ENCODE measurements at regions not wholly inside any gene's neighbourhood (a gene's known extent, or its start where the extent isn't known, plus 50 kb on each side); places are given as distances from the start of the nearest gene placed in this dataset.

GRCh38 chr15:53305101-53305500 is 454.4 kb downstream of the WDR72 start:
- Histone ChIP-seq H3K4me1 (ENCODE audit: insufficient read depth, low read length) (peaks cover 10% of the 10 kb centered on the region), H3K9ac (ENCODE audit: low read depth, low read length) (no peak overlapping the region), H3K9me3 (ENCODE audit: control insufficient read depth, insufficient read depth, low read length) (no peaks in the 10 kb centered on the region), H3K36me3 (ENCODE audit: insufficient read depth, low read length) (no peaks in the 10 kb centered on the region)

- Histone ChIP-seq H3K36me3 (ENCODE audit: insufficient read depth, low read length) (no peaks in the 10 kb centered on the region), H3K4me1 (ENCODE audit: insufficient read depth, low read length) (no peaks in the 10 kb centered on the region), H3K9me3 (ENCODE audit: control insufficient read depth, insufficient read depth, low read length) (no peaks in the 10 kb centered on the region), H3K9ac (ENCODE audit: low read depth, low read length) (no peak overlapping the region)
These were observed 461.6 kb downstream of the WDR72 start for GRCh38 chr15:53297828-53298227.

- Histone ChIP-seq H3K9ac (ENCODE audit: low read depth, low read length) (no peak overlapping the region), H3K9me3 (ENCODE audit: control insufficient read depth, insufficient read depth, low read length) (no peaks in the 10 kb centered on the region), H3K36me3 (ENCODE audit: insufficient read depth, low read length) (no peaks in the 10 kb centered on the region), H3K4me1 (ENCODE audit: insufficient read depth, low read length) (no peaks in the 10 kb centered on the region)
These were observed 462.9 kb downstream of the WDR72 start for GRCh38 chr15:53296603-53297002.

GRCh38 chr15:53295574-53295973 is 463.9 kb downstream of the WDR72 start:
- H3K36me3 ChIP-seq (ENCODE audit: insufficient read depth, low read length): no peaks in the 10 kb centered on the region
- H3K9me3 ChIP-seq (ENCODE audit: control insufficient read depth, insufficient read depth, low read length): no peaks in the 10 kb centered on the region
- no peak overlapping the region for H3K9ac ChIP-seq (ENCODE audit: low read depth, low read length)
- H3K4me1 ChIP-seq (ENCODE audit: insufficient read depth, low read length): no peaks in the 10 kb centered on the region

- Histone ChIP-seq H3K9ac (ENCODE audit: low read depth, low read length) (no peak overlapping the region), H3K4me1 (ENCODE audit: insufficient read depth, low read length) (no peaks in the 10 kb centered on the region), H3K36me3 (ENCODE audit: insufficient read depth, low read length) (no peaks in the 10 kb centered on the region), H3K9me3 (ENCODE audit: control insufficient read depth, insufficient read depth, low read length) (no peaks in the 10 kb centered on the region)
These were observed 470.9 kb downstream of the WDR72 start for GRCh38 chr15:53288542-53288941.

GRCh38 chr15:53274630-53275029 is 484.5 kb upstream of the ONECUT1 start:
- Histone ChIP-seq H3K36me3 (ENCODE audit: insufficient read depth, low read length) (no peaks in the 10 kb centered on the region), H3K9me3 (ENCODE audit: control insufficient read depth, insufficient read depth, low read length) (no peaks in the 10 kb centered on the region), H3K4me1 (ENCODE audit: insufficient read depth, low read length) (no peaks in the 10 kb centered on the region), H3K9ac (ENCODE audit: low read depth, low read length) (no peak overlapping the region)

- Histone ChIP-seq H3K36me3 (ENCODE audit: insufficient read depth, low read length) (no peaks in the 10 kb centered on the region), H3K4me1 (ENCODE audit: insufficient read depth, low read length) (no peaks in the 10 kb centered on the region), H3K9me3 (ENCODE audit: control insufficient read depth, insufficient read depth, low read length) (no peaks in the 10 kb centered on the region), H3K9ac (ENCODE audit: low read depth, low read length) (no peak overlapping the region)
These were observed 482.0 kb upstream of the ONECUT1 start for GRCh38 chr15:53272116-53272515.

GRCh38 chr15:53266176-53266575 is 476.0 kb upstream of the ONECUT1 start:
- Histone ChIP-seq H3K36me3 (ENCODE audit: insufficient read depth, low read length) (no peaks in the 10 kb centered on the region), H3K9ac (ENCODE audit: low read depth, low read length) (no peak overlapping the region), H3K9me3 (ENCODE audit: control insufficient read depth, insufficient read depth, low read length) (no peaks in the 10 kb centered on the region), H3K4me1 (ENCODE audit: insufficient read depth, low read length) (no peaks in the 10 kb centered on the region)

- H3K36me3 ChIP-seq (ENCODE audit: insufficient read depth, low read length): no peaks in the 10 kb centered on the region
- H3K9me3 ChIP-seq (ENCODE audit: control insufficient read depth, insufficient read depth, low read length): no peaks in the 10 kb centered on the region
- no peak overlapping the region for H3K9ac ChIP-seq (ENCODE audit: low read depth, low read length)
- H3K4me1 ChIP-seq (ENCODE audit: insufficient read depth, low read length): peaks cover 10% of the 10 kb centered on the region; the same call in 1 of the 2 replicates
These were observed 470.5 kb upstream of the ONECUT1 start for GRCh38 chr15:53260647-53261046.

- Histone ChIP-seq H3K4me1 (ENCODE audit: insufficient read depth, low read length) (peaks cover 10% of the 10 kb centered on the region; the same call in 1 of the 2 replicates), H3K9ac (ENCODE audit: low read depth, low read length) (no peak overlapping the region), H3K36me3 (ENCODE audit: insufficient read depth, low read length) (no peaks in the 10 kb centered on the region), H3K9me3 (ENCODE audit: control insufficient read depth, insufficient read depth, low read length) (no peaks in the 10 kb centered on the region)
These were observed 466.3 kb upstream of the ONECUT1 start for GRCh38 chr15:53256457-53256856.

GRCh38 chr15:53256043-53256442 is 465.9 kb upstream of the ONECUT1 start:
- Histone ChIP-seq H3K9ac (ENCODE audit: low read depth, low read length) (no peak overlapping the region), H3K9me3 (ENCODE audit: control insufficient read depth, insufficient read depth, low read length) (no peaks in the 10 kb centered on the region), H3K4me1 (ENCODE audit: insufficient read depth, low read length) (peaks cover 10% of the 10 kb centered on the region; the same call in 1 of the 2 replicates), H3K36me3 (ENCODE audit: insufficient read depth, low read length) (no peaks in the 10 kb centered on the region)

- Histone ChIP-seq H3K9ac (ENCODE audit: low read depth, low read length) (no peak overlapping the region), H3K4me1 (ENCODE audit: insufficient read depth, low read length) (peaks cover 10% of the 10 kb centered on the region; the same call in 1 of the 2 replicates), H3K36me3 (ENCODE audit: insufficient read depth, low read length) (no peaks in the 10 kb centered on the region)
These were observed 461.9 kb upstream of the ONECUT1 start for GRCh38 chr15:53251996-53252395.

GRCh38 chr15:53251523-53251922 is 461.4 kb upstream of the ONECUT1 start:
- H3K36me3 ChIP-seq (ENCODE audit: insufficient read depth, low read length): no peaks in the 10 kb centered on the region
- no peak overlapping the region for H3K9ac ChIP-seq (ENCODE audit: low read depth, low read length)
- H3K9me3 ChIP-seq (ENCODE audit: control insufficient read depth, insufficient read depth, low read length): peaks cover 3% of the 10 kb centered on the region; the same call in 1 of the 2 replicates
- H3K4me1 ChIP-seq (ENCODE audit: insufficient read depth, low read length): peaks cover 7% of the 10 kb centered on the region; the same call in 1 of the 2 replicates

More at GRCh38 chr15:53251996-53252395, 461.9 kb upstream of the ONECUT1 start:
- no peaks in the 10 kb centered on the region for H3K9me3 ChIP-seq (ENCODE audit: control insufficient read depth, insufficient read depth, low read length)

GRCh38 chr15:53247041-53247708 is 457.0 kb upstream of the ONECUT1 start:
- Histone ChIP-seq H3K9ac (ENCODE audit: low read depth, low read length) (no peak overlapping the region), H3K4me1 (ENCODE audit: insufficient read depth, low read length) (no peaks in the 10 kb centered on the region), H3K36me3 (ENCODE audit: insufficient read depth, low read length) (no peaks in the 10 kb centered on the region), H3K9me3 (ENCODE audit: control insufficient read depth, insufficient read depth, low read length) (peaks cover 3% of the 10 kb centered on the region; the same call in 1 of the 2 replicates)

GRCh38 chr15:53246404-53246803 is 456.3 kb upstream of the ONECUT1 start:
- H3K36me3 ChIP-seq (ENCODE audit: insufficient read depth, low read length): no peaks in the 10 kb centered on the region
- H3K9me3 ChIP-seq (ENCODE audit: control insufficient read depth, insufficient read depth, low read length): peaks cover 3% of the 10 kb centered on the region; the same call in 1 of the 2 replicates
- H3K4me1 ChIP-seq (ENCODE audit: insufficient read depth, low read length): no peaks in the 10 kb centered on the region

More at GRCh38 chr15:53246404-53246803, 456.3 kb upstream of the ONECUT1 start:
- no peak overlapping the region for H3K9ac ChIP-seq (ENCODE audit: low read depth, low read length)

Measured in ES-I3 (cell line).